GM18868 (cell line): ENCODE measurements at regions not wholly inside any gene's neighbourhood (a gene's known extent, or its start where the extent isn't known, plus 50 kb on each side); places are given as distances from the start of the nearest gene placed in this dataset.

Experiments used
- ATAC-seq: cut with Tn5 transposase; IDR thresholded peaks from one replicate; pipeline ENCODE4 v1.9.1; 2021; ENCODE audit warnings: mild to moderate bottlenecking, moderate library complexity; ENCODE audit not compliant: unreplicated experiment

GRCh38 chr6:22668307-22668706 lies 98.9 kb downstream of the HDGFL1 start:
- no peak for ATAC-seq

GRCh38 chr6:22668717-22669116 lies 99.4 kb downstream of the HDGFL1 start:
- no peak for ATAC-seq

- ATAC-seq, result no peak
Observed at GRCh38 chr6:22670605-22671004, 101.2 kb downstream of the HDGFL1 start.

- no peak for ATAC-seq
Observed at GRCh38 chr6:22673474-22673873, 104.1 kb downstream of the HDGFL1 start.

- ATAC-seq, result no peak
Observed at GRCh38 chr6:22680950-22681349, 111.6 kb downstream of the HDGFL1 start.

- no peak for ATAC-seq
Observed at GRCh38 chr6:22681761-22682160, 112.4 kb downstream of the HDGFL1 start.

GRCh38 chr6:22682979-22683378 lies 113.6 kb downstream of the HDGFL1 start:
- ATAC-seq, result no peak

GRCh38 chr6:22690446-22690845 lies 121.1 kb downstream of the HDGFL1 start:
- ATAC-seq, result no peak

- no peak for ATAC-seq
Observed at GRCh38 chr6:22694092-22694724, 124.8 kb downstream of the HDGFL1 start.

GRCh38 chr6:22696481-22696880 lies 127.1 kb downstream of the HDGFL1 start:
- ATAC-seq, result no peak

- ATAC-seq, result no peak
Observed at GRCh38 chr6:22697306-22697705, 127.9 kb downstream of the HDGFL1 start.

GRCh38 chr6:22699151-22699550 lies 129.8 kb downstream of the HDGFL1 start:
- no peak for ATAC-seq

- no peak for ATAC-seq
Observed at GRCh38 chr6:22706651-22707050, 137.3 kb downstream of the HDGFL1 start.

- ATAC-seq, result no peak
Observed at GRCh38 chr6:22708469-22708868, 139.1 kb downstream of the HDGFL1 start.

GRCh38 chr6:22709803-22710202 lies 140.4 kb downstream of the HDGFL1 start:
- no peak for ATAC-seq

GRCh38 chr6:22716721-22717120 lies 147.4 kb downstream of the HDGFL1 start:
- ATAC-seq, result no peak

GRCh38 chr6:22717915-22718314 lies 148.5 kb downstream of the HDGFL1 start:
- no peak for ATAC-seq

- no peak for ATAC-seq
Observed at GRCh38 chr6:22722913-22723312, 153.5 kb downstream of the HDGFL1 start.

- ATAC-seq, result no peak
Observed at GRCh38 chr6:22726966-22727365, 157.6 kb downstream of the HDGFL1 start.

- ATAC-seq, result no peak
Observed at GRCh38 chr6:22727710-22728109, 158.3 kb downstream of the HDGFL1 start.

- no peak for ATAC-seq
Observed at GRCh38 chr6:22732176-22732970, 163.0 kb downstream of the HDGFL1 start.

GRCh38 chr6:22736740-22737139 lies 167.4 kb downstream of the HDGFL1 start:
- no peak for ATAC-seq

GRCh38 chr6:22737331-22737730 lies 168.0 kb downstream of the HDGFL1 start:
- no peak for ATAC-seq
